GM18909 (cell line): ENCODE measurements at regions not wholly inside any gene's neighbourhood (a gene's known extent, or its start where the extent isn't known, plus 50 kb on each side); places are given as distances from the start of the nearest gene placed in this dataset.

Experiments
- ATAC-seq: cut with Tn5 transposase; IDR thresholded peaks from one replicate; pipeline ENCODE4 v1.9.1; 2021; ENCODE audit warnings: mild to moderate bottlenecking; ENCODE audit not compliant: unreplicated experiment, poor library complexity

- ATAC-seq, result no peak
These were observed 1358.1 kb downstream of the EFNB2 start for GRCh38 chr13:105177265-105177900.

- ATAC-seq, result no peak
These were observed 1365.0 kb downstream of the EFNB2 start for GRCh38 chr13:105170438-105170837.

GRCh38 chr13:105168295-105168694, 1367.2 kb downstream of the EFNB2 start:
- no peak for ATAC-seq

GRCh38 chr13:105167385-105167784, 1368.1 kb downstream of the EFNB2 start:
- ATAC-seq, result no peak

GRCh38 chr13:105165449-105166125, 1369.9 kb downstream of the EFNB2 start:
- peak; percentile 65 for ATAC-seq

- ATAC-seq, result no peak
These were observed 1375.6 kb downstream of the EFNB2 start for GRCh38 chr13:105159841-105160240.

- ATAC-seq, result no peak
These were observed 1381.9 kb downstream of the EFNB2 start for GRCh38 chr13:105153611-105154010.

GRCh38 chr13:105151639-105152038, 1383.8 kb downstream of the EFNB2 start:
- no peak for ATAC-seq

GRCh38 chr13:105147461-105147860, 1388.0 kb downstream of the EFNB2 start:
- ATAC-seq, result no peak

- no peak for ATAC-seq
These were observed 1390.5 kb downstream of the EFNB2 start for GRCh38 chr13:105144936-105145335.

GRCh38 chr13:105144020-105144419, 1391.4 kb downstream of the EFNB2 start:
- no peak for ATAC-seq

GRCh38 chr13:105142556-105142955, 1392.9 kb downstream of the EFNB2 start:
- ATAC-seq, result no peak

- ATAC-seq, result peak; percentile 96
These were observed 1395.8 kb downstream of the EFNB2 start for GRCh38 chr13:105139380-105140285.

GRCh38 chr13:105139048-105139379, 1396.4 kb downstream of the EFNB2 start:
- ATAC-seq, result peak; percentile 28

GRCh38 chr13:105135852-105136615, 1399.4 kb downstream of the EFNB2 start:
- no peak for ATAC-seq

- ATAC-seq, result no peak
These were observed 1407.7 kb downstream of the EFNB2 start for GRCh38 chr13:105127732-105128131.

- ATAC-seq, result no peak
These were observed 1414.2 kb downstream of the EFNB2 start for GRCh38 chr13:105121221-105121620.

- no peak for ATAC-seq
These were observed 1417.0 kb downstream of the EFNB2 start for GRCh38 chr13:105118426-105118985.

GRCh38 chr13:105116966-105117365, 1418.5 kb downstream of the EFNB2 start:
- no peak for ATAC-seq

GRCh38 chr13:105112561-105112960, 1422.9 kb downstream of the EFNB2 start:
- ATAC-seq, result no peak
